ENCODE measurements at regions not wholly inside any gene's neighbourhood (a gene's known extent, or its start where the extent isn't known, plus 50 kb on each side); places are given as distances from the start of the nearest gene placed in this dataset.

DNA sequence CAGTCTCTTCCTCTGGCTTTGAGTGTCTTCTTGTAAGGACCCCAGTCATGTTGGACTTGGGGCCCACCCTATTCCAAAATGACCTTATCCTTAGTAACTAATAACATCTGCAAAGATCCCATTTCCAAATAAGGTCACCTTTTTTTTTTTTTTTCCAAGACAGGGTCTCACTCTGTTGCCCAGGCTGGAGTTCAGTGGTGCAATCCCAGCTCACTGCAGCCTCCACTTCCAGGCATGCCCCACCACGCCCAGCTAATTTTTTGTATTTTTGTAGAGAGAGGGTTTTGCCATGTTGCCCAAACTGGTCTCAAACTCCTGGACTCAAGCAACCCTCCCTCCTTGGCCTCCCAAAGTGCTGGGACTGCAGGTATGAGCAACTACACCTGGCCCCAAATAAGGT is 118.8 kb upstream of the GSE1 start:
- TF ChIP-seq EZH2 (IDR thresholded peaks at IDR 0.05) (no peak), POLR2AphosphoS5 (IDR thresholded peaks at IDR 0.05; ENCODE audit: borderline replicate concordance, low read depth, low read length) (no peak), FOXP2 (optimal IDR thresholded peaks at IDR 0.05; ENCODE audit: control extremely low read depth, extremely low read length, insufficient read depth) (no peak)
